Activated CD4-positive, CD25-positive, alpha-beta regulatory T cell treated with anti-CD3 and anti-CD28 coated beads, Interleukin-2, amount 50 U/mL, for 24 hours (primary cell): ENCODE measurements at regions not wholly inside any gene's neighbourhood (a gene's known extent, or its start where the extent isn't known, plus 50 kb on each side); places are given as distances from the start of the nearest gene placed in this dataset.
"Not testable (repeated sequence)": the region's sequence is repeated elsewhere in the genome, so short reads cannot be mapped to it uniquely, and the experiment has no call there.

Source experiments
- ATAC-seq, 2 donors: fragments of 150-1000 bp; cut with Tn5 transposase; one replicate each; pipeline ENCODE4 v1.10.0; 2021; ENCODE audit warnings: mild to moderate bottlenecking in 1 of 2, moderate library complexity in 1 of 2

DNA sequence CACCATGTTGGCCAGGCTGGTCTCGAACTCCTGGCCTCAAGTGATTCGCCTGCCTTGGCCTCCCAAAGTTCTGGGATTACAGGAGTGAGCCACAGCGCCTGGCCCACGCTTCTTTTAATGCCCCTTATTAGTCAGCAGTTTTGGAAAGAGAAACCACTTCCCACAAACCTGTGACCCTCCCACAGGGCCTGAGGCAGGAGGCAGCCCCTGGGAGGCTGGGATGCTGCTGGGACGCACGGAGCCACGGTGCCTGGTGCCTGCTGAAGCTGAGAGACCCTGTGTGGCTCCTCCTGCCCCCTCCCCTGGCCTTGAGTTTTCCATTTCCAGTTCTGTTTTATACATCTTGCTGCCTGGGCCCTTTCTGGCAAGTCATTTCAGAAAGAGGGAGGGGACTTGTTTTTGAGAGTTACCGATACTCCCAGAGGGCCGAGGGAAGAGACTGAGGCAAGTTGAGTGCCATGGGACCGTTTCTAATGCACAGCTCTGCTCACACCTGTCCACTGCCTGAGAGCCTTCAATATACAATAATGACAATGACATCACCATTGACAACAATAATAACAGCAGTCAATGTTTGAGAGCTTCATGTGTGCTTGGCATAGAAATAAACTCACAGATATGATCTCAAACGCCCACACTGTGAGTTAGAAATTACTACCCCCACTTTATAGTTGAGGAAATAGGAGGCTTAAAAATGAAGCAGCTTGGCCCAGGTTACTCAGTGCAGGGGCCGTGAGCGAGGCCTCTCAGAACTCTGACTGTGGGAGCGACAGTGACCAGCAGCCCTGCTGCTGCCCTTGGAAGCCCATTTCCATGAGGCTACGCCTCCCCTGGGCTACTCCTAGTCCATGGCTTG lies 78.1 kb upstream of the YWHAQ start:
- ATAC-seq: peak; percentile 77 to 79

DNA sequence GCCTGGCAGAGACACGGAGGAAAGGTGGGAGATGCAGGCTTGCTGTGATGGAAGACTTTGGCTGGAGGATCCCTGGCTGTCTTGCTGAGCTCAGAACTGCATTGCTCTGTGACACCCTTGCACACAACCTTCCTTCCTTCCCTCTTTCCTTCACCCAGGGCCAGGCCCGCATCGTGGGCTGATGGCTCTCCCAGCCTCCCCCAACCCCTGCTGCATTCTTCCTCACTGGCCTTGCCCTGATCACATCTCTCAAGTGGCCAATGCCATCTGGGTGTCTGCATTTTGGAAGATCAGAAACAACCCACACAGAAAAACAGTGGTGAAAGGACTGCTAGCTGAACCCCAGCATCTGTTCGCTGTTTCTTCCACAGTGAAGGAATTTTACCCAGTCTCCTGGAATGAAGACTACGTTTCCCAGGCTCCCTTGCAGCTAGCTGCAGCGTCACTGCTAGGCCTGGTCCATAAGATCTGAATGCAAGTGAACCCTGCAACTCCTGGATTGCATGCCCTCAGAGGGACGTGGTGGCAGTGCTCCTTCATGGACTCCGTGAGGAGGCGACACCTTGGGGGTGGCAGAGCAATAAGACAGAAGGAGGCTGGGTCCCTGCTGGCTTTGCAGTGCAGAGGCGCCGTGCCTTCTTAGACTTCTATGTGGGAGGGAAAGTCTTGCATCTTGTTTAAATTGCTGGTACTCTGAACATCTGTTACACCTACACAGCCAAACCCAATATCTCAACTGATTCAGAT lies 78.9 kb upstream of the YWHAQ start:
- ATAC-seq: no peak

DNA sequence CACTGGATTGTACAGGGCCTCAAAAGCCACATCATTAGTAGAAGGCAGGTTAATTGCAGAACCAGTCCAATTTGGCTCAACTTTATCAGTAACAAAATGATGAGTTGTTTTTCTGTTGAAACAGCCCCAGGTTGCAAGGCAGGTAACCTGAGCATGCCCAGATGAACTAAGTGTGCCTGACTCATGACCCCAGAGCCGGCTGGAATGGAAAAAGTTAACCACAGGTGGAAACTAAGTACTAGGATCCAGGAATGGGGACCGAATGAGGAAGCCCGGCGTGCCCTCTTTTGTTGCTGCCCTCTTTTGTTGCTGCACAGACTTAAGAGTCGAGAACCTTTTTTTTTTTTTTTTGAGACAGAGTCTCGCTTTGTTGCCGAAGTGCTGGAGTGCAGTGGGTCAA lies 79.5 kb upstream of the YWHAQ start:
- peak; percentile 45 to 51 for ATAC-seq

DNA sequence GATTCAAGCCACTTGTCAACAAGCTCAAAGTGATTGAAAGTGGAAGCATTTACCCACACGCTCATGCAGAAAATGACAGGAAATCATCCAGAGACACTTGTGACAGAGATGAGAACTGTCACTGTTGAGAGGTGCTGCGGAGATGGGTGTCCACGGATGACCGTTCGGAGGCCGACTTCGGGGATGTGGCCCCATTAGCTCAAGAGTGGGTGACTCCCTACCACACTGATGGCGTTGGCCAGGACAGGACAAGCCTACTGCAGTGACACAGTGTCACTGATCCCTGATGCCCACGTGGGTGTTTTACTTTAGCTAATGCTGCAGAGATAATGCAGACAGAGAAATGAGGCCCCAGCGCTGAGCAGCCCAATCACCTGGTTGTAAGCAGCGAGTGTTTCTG lies 81.5 kb upstream of the YWHAQ start:
- ATAC-seq: peak; percentile 5 to 37

DNA sequence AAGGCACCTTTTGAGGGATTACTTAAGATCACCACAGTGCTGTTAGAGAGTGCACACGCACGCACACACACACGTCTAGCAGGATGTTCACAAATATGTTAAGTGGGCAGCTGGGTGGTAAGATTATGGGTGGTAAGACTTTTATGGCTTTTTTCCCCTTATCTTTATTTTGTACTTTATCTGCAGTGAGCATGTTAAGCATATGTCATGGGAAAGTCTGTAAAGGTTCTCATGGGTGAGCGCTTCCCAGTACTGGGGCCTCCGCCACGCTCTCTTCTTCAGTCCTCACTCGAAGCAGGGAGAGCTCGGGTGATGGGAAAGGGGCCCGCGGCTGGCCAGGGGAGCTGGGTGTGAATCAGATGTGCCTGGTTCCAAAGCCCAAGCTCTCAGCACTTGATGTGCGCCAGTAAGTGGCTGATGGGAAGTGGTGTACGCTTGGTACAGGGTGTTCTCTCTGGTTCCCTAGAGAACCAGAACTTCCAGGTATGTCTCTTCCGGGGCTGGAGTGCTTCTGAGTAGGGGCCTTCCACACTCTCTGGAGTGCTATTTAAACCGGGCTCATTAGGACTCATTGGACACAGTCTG lies 83.9 kb upstream of the YWHAQ start:
- no peak for ATAC-seq

DNA sequence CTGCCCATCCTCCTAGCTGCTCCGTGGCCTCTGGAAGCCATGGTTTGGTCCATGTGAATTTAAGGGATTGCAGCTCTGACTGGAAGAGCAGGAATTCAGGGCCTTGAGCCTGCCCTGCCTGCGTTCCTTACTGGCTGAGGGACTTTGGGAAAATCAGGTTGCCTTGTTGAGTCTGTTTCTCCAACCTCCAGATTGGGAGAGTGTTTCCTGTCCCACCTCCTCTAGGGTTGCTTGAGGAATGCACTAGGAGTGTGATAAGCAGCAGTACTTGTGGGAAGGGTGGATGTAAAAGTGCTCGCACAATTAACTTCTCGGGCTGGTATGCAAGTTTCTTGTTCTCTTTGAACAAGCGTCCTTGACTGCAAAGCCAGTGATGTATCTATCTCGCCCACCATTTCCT lies 84.4 kb upstream of the YWHAQ start:
- ATAC-seq: no peak

DNA sequence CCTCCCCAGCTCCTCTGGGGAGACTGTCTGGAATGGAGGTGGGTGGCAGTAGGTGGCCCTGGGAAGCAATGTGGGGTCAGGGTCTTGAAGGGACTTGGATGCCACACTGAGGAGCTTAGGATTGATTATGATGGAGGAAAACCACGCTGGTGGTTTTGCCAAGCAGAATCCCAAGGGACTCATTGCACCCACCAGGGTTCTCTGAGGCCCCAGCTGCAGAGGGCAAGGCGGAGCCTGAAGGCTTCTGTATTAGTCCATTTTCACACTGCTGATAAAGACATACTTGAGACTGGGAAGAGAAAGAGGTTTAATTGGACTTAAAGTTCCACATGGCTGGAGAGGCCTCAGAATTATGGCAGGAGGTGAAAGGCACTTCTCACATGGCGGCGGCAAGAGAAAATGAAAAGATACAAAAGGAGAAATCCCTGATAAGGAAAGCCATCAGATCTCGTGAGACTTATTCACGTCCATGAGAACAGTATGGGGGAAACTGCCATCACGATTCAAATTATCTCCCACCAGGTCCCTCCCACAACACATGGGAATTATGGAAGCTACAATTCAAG lies 87.2 kb upstream of the YWHAQ start:
- no peak for ATAC-seq

DNA sequence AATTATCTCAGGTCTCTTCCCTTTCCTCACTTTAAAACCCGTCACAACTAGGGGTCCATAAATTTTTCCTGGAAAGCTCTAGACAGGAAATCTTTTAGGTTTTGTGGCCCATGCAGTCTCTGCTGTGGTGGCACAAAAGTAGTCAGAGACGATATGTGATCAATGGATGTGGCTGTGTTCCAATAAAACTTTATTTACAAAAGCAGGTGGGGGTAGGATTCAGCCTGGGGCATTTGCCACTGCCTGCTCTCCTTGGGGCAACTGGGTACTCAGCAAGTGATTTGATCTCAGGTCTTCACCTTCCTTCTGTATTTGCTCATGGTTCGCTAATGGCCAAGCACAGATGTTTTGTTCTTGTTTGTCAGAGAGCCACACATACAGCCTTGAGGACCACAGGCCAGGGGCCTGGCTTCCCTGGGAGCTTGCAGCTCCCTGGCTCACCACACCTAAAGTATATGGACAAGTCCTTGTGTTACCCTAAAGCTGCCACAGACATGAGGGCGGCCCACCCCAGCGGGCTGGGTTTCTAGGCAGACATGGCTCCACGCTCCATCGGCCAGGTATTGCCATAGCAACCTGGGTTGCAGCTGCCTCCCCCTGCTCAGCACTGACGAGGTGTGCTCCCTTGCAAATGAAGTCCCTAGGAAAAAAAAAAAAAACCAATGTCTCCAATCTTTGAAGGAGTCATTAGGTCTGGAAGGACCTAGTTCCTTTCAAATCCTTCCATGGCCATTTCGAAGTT lies 89.7 kb upstream of the YWHAQ start:
- no peak for ATAC-seq

DNA sequence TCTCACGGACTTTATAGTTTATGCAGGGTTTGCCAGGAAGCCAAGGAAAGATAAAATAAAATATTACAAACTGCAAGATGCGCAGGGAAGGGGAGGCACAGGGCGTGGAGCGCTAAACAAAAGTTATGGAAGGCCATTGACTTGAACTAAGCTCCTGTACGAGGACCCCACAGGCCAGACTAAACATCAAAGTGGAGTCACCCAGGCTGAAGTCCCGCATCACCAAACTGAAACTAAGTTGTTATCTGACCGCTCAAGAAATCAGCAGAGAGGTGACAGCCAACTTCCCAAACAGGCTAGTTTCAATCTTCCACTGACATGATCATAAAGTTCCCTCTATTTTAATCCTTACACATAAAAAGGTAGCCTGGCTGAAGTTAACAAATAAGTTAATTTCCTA lies 90.5 kb upstream of the YWHAQ start:
- ATAC-seq: no peak

DNA sequence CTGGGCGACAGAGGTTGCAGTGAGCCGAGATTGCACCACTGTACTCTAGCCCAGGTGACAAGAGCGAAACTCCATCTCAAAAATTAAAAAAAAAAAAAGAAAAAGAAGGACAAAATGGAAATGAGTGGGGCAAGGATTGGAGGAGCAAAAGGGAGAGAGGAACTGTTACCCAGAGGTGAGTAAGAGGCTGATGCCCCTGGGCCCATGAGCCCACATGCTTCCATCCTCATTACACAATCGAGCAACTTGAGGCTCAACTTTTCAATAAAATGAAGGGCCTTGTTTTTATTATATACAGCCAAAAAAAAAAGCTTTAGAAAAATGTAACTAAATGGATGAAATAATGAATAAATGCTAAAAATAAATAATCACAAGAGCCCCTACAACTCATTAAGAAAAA lies 91.7 kb upstream of the YWHAQ start:
- ATAC-seq: no peak

DNA sequence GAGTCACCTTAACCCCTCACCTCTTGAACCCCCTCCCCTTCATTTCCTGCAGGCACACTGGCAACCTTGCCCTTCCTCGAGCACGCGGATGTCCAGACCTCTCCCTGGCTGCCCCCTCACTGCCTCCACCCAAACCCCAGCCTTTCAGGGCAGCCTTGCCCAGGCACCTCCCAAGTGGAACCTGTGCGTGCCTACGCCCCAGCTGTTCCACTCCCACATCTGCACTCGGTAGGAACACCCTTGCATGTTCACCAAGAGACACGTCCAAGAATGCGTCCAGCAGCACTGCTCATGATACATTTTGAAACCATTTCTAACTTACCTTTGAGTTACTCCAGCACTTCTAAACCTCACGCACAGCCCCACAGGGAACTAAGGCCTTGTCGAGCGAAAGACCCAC lies 93.8 kb upstream of the YWHAQ start:
- no peak for ATAC-seq

DNA sequence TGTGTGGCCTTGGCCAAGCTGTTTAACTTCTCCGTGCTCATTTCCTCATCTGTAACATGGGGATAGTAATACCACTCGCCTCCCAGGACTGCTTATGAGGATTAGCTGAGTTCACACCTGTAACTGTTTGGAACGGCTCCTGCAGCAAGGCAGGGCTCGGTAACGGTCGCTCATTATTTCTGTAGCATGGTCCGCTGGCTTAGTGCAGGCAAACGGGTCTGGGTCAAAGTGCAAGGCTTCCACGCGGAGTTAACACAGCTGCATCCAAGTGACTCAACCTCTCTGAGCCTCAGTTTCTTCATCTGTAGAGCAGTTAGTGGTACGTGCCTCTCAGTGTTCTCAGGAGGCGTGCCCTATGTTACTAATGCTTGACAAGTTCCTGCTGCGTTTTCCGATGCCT lies 94.3 kb upstream of the YWHAQ start:
- no peak for ATAC-seq

DNA sequence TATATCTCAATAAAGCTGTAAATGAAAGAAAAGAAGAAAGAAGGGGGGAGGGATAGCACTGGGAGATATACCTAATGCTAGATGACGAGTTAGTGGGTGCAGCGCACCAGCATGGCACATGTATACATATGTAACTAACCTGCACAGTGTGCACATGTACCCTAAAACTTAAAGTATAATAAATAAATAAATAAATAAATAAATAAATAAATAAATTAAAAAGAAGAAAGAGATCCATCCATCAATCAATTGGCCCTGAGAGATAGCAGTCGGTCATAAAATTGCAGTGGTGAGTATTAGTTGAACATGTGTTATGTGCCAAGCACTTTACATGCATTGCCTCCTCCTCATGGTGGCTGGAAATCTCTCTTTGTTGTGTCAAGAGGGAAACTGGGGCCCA lies 95.2 kb upstream of the YWHAQ start:
- ATAC-seq: not testable (repeated sequence)

DNA sequence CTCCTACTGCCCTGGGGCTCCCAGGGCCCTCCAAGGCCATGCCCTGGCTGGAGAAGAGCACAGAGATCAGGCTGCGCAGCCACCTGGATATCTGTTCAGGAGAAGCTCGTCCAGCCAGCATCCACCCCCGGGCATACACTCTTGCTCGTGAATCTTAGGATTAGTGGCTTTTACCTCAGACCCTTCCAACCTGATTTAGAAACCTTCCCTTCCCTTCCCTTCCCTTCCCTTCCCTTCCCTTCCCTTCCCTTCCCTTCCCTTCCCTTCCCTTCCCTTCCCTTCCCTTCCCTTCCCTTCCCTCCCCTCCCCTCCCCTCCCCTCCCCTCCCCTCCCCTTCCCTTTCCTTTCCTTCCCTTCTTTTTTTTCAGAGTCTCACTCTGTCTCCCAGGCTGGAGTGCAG lies 99.7 kb upstream of the YWHAQ start:
- not testable (repeated sequence) for ATAC-seq

DNA sequence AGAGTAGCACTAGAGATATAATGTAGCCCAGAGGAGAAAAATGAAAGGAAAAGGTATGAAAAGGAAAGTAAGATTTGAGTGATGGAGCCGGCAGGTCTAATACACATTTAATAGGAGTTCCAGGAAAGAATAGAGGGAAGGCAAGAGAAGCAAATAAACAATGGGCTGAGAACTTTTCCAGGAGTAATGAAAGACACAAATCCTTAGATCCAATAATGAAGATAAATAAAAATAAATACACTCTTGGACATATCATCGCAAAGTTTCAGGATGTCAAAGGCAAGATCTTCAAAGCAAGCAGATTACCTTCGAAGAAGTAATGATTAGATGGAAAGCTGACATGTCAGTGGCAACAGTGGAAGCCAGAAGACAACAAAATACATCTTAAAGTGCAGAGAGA lies 102.0 kb upstream of the YWHAQ start:
- no peak for ATAC-seq

DNA sequence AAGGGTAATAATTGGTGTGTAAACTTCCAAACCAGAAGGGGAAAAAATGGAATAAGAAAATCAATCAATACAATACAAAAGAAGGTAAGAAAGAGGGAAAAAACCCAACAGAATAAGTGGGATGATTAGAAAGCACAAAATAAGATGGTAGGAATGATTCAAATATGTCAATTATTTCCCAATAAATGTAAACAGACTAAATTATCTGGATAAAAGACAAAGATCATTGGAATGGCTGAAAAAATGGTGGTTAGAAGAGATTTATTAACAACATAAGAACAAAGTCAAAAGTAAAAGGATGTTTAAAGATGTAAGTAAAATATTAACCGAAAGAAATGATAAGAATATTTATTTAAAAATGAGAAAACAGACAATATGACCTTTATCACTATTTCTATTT lies 103.5 kb upstream of the YWHAQ start:
- no peak for ATAC-seq

DNA sequence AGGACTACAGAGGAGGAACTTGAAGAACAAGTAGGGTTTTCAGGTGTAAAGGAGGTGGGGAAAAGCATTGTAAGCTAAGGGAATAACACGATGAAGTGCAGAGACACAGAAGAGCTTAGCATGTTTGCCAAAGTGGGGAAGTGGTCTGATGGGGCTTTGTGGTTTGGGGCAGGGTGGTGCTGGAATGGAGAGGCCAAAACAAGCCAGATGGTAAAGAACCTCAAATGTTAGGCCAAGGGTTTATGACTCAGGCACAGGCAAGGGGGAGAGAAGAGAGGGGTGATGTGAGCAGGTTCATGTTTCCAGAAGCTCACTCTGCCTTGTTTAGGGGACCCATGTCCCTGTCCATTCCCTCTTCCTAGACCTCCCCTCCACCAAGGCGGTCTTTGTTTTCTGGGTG lies 104.5 kb upstream of the YWHAQ start:
- ATAC-seq: no peak

DNA sequence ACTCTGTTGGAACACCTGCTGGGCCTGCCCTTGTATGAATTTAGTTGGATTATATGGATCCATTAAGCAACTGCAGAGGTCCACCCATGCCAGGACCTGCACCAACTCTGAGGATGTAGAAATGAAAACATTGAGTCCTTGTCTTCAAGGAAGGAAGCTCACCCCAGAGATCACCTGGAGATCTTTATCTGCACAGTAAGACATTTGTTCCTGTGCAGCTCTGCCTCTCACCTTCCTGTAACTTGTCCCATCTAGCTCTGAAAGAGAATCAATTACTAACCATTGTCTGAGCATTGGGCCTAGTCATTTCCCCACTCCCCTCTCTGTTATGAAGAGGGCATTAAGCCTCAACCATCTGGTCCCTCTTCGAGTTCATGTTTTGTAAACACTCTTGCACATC lies 105.2 kb upstream of the YWHAQ start:
- ATAC-seq: peak; percentile 47 to 48

DNA sequence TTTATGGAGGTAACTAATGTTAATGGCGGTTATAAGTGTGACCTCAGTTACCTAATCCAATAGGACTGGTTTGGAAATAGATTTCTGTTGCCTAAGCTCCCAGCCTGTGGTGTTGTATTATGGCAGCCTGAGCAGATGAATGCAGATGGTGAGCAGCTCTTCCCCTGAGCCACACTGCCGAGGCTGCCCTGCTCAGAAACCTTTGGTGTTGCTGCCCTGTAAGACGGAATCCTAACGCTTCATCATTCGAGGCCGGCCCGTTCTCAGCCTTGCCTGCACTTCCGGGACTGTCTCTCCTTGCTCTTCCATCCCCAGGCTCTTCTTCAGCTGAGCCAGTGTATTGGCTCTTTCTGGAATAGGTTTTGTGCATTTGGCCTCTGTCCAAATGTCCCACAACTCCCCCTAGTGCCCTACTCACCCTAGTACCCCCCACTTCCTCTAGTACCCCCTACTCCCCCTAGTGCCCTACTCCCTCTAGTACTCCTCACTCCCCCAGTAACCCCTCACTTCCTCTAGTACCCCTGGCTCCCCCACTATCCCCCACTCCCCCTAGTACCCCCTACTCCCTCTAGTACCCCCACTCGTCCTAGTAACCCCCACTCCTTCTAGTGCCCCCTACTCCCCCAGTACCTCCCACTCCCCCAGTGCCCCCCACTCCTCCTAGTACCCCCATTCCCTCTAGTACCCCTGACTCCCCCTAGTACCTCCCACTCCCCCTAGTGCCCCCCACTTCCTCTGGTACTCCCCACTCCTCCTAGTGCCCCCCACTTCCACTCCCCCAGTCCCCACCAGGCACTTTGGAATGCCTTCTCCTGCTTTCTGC lies 106.0 kb upstream of the TAF1B start:
- ATAC-seq: no peak

DNA sequence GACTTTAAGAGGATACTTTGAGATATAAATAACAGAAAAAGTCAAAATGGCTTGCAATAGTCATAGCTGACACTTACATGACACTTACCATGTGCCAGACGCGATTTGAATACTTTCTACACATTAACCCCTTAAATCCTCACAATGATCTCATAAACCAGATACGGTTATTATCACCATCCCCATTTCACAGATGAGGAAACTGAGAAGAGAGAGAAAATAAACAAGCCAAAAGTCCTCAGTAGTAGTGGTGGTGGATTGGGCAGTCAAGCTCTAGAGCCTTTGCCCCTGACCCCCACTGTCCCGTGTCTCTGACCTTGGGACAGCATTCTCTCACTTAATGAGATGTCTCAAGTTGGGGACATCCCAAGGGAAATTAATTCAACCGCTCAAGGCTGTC lies 105.2 kb upstream of the TAF1B start:
- ATAC-seq: no peak

DNA sequence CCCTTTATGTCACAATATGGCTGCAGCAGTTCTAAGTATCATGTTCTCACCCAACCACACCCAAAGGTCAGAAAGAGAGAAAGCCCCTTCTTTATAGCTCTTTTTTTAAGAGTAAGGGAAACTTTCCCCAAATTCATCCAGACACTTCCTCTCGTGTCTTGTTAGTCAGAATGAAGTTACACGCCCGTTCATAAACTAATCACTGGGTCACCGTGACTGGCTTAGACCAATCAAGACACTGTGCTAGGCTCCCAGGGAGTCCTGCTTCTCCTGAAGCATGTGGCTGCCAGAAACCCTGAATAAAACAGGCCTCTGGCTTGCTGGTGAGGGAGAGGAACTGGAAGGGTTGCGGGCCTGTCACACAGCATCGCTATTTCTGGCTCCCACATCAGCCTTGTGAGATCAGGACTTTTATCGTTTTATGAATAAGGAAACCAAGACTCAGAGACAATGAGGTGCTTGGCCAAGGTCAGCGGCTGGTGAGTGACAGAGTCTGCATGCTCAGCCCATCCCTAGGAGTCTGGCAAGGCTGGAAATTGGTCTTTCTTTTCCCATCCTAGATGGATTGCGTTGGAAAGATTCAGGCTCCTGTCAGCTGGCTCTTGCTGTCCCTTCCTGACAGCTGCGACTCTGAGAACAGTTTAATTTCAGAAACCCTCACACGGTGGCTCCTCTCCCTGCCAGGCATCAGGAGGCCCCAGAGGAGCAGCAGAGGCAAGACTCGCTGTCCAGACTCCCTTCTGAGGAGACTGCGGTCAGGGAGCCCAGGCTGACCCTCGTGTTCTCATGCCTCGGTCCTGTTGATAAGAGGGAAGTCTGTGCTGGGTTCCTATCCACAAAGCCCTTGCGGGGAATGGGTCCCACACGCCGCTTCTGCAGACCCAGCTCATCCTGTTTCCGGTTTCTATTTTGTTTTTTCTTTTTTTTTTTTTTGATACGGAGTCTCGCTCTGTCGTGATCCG lies 104.5 kb upstream of the TAF1B start:
- peak; percentile 62 to 67 for ATAC-seq
